GM19328 (cell line): ENCODE measurements at regions not wholly inside any gene's neighbourhood (a gene's known extent, or its start where the extent isn't known, plus 50 kb on each side); places are given as distances from the start of the nearest gene placed in this dataset.
"Not testable (repeated sequence)": the region's sequence is repeated elsewhere in the genome, so short reads cannot be mapped to it uniquely, and the experiment has no call there.

Experiments used
- ATAC-seq: cut with Tn5 transposase; IDR thresholded peaks from one replicate; pipeline ENCODE4 v1.9.1; 2021; ENCODE audit warnings: mild to moderate bottlenecking, moderate library complexity; ENCODE audit not compliant: unreplicated experiment

DNA sequence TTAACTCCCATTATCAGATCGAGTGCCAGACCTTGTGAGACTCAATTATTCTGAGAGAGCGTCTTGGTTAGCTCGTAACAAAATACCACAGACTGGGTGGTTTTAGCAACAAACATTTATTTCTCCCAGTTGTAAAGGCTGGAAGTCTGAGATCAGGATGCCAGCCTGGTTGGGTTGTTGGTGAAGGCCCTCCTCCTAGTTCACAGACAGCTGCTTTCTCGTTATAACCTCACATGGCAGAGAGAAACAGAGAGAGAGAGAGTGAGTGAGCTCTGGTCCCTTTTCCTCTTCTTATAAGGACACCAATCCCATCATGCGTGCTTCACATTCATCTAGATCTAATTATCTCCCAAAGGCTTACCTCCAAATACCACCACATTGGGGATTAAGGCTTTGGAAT lies 114.2 kb upstream of the SLC24A2 start:
- ATAC-seq: no peak

DNA sequence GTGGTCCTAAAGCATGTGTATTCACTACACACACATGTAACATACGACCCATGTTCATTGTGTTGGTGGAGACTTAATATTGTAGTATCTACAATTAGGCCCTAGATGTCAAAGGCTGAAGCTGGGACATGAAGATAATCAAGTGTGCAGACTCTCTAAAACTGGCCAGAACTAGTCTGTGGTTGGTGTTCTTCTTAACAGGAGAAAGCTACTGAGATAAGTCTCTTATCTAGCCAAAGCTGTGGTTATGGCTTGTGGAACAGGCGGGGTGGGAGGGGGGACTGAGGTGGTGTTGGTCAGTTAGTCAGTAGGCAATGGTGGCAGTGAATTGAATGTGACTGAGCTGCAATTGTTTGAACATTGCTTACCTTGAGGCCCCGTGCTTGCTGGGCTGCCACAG lies 112.7 kb upstream of the SLC24A2 start:
- no peak for ATAC-seq

DNA sequence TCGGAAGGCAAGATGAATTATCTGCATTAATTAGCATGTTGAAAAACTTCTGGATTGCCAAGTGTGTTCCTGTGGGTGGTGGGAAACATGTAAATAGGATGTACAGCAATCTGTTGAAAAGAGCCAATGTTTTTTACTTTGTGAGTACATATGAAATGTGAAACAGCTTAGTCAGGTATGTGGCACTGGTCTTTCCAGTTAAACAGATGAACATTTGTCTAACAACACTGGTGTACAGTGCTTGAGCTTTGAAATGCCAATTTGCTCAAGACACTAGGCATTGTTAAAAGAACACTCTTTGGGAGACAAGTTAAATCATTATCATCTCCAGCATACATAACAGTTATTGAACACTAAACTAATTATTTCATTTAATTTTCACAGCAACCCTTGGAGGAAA lies 107.3 kb upstream of the SLC24A2 start:
- ATAC-seq: no peak

DNA sequence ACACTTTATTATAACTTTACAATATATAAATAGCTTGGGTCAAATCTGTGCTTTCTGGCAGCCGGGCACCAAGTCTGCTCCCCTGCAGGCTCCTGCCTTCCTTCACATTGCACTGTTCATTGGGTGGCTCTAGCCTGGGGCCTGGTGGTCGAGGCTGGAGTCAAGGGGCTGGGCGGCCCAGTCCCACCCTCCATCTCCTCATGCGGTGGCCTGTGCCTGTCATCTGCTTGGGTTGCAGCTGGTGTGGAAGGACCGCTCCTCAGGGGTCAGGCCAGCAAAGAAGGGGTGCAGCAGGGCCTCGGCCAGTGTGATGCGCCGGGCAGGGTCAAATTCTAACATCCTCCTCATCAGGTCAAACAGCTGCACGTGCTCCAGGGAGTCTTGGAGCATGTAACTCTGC lies 106.7 kb upstream of the SLC24A2 start:
- ATAC-seq: not testable (repeated sequence)

DNA sequence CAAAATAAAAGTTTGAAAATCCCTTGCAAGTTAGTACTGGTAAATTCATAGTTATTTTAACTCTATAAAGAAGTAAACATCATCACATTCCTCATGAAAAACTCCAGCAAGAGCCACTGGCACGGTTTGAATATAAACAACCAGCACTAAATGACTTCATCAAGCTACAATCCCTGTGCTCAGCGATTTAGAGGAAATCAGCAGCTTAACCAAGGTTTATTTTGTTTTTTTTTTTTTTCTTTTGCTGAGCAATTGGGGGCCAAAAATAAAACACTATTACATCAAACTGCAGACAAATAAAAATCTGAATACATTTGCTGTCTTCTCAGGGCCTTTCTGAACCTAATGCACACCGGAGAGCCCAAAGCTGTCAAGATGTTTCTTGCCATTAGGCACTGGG lies 106.2 kb upstream of the SLC24A2 start:
- ATAC-seq: no peak

DNA sequence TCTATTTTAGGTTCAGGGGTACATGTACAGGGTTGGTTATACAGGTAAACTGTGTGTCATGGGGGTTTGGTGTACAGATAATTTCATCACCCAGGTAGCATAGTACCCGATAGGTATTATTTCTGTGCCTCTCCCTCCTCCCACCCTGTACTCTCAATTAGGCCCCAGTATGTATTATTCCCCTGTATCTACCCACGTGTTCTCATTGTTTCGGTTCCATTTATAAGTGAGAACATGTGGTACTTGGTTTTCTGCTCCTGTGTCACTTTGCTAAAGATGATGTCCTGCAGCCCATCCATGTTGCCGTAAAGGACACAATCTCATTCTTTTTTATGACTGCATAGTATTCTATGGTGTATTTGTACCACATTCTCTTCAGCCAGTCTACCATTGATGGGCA lies 96.8 kb upstream of the SLC24A2 start:
- ATAC-seq: no peak

DNA sequence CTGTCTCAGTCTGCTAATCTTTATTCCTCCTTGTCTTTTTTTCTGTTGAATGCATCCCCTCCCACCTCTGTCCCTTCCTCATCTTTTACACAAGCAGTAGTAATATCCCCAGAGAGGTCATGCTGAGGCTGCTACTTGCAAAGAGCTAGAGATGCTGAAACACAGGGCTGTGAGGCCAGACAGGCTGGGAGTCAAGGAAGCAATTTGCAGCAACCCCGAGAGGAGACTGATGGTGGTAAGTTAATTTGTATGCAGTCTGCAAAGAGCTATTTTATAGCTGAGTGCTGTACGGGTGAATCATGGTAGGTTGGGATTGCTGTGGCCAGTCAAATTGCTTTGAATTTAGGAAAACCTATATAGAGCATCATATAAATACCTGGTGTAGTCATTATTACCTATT lies 90.2 kb upstream of the SLC24A2 start:
- ATAC-seq: no peak

DNA sequence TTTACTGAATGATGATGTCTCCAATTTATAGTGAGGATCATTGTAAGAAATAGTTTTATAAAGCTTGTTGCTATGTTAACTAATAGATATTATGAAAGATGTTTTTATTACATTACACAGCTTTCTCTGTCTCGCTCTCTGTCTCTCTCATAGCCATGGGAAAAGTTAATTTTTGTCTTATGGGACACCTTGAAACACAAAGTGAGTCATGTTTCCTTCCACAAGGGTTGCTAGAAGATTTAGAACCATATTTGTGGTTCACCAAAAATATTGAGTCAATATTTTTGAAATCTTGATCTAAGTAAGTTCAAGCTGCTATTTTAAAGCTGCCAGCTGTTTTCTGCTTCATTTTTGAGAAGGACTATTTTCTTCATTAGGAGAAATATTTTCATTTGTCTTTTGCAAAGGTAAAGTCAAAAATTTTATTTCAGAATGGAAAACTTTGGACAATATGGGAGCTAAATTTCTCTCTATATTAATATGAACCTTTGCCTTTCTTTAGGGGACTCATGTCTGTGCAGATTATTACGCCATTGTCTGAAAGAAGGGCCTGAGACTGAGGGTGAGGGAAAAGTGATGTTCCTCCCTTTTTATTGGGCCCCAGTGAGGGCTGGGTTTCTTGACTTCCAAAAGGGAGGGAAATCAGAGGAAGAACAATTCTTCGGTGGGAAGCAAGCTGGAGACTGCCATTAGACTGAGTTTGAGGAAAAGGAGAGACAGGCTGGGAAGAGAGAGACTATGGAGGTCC lies 87.9 kb upstream of the SLC24A2 start:
- no peak for ATAC-seq

DNA sequence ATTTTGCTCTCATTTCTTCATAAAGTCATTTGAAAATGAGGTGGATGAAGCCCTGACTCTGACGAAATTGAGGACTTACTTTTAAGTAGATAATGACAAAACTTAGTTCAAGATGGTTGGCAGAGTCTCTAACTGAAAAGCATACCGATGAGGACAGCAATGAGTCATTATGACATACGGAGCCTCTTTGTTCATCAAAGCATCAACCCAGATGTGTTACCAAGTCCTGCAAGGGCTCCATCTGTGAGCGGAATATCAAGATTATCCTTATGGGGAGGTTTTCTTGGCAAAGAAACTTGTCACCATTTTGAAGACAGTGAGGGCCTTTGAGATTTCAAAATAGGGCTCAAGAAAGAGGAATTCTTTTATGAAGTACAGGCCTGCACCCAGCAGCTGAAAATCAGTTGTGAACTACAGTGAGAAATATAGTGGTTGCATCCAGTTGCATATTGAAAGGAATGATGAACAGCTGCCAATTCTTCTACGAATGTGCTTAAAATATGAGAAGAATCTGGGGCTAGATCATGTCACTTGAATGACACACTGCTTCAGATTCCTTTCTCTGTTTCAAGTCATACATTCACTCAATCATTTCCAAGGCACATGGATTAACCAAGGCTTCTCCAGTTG lies 86.6 kb upstream of the SLC24A2 start:
- ATAC-seq: no peak

DNA sequence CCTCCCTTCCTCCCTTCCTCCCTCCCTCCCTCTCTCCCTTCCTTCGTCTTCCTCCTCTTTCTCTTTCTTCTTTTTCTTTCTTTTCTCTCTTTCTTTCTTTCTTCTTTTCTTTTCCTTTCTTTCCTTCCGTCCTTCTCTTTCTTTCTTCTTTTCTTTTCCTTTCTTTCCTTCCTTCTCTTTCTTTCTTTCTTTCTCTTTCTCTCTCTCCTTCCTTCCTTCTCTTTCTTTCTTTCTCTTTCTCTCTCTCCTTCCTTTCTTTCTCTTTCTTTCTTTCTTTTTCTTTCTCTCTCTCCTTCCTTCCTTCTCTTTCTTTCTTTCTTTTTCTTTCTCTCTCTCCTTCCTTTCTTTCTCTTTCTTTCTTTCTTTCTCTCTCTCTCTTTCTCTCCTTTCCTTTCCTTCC lies 84.4 kb upstream of the SLC24A2 start:
- ATAC-seq: not testable (repeated sequence)

DNA sequence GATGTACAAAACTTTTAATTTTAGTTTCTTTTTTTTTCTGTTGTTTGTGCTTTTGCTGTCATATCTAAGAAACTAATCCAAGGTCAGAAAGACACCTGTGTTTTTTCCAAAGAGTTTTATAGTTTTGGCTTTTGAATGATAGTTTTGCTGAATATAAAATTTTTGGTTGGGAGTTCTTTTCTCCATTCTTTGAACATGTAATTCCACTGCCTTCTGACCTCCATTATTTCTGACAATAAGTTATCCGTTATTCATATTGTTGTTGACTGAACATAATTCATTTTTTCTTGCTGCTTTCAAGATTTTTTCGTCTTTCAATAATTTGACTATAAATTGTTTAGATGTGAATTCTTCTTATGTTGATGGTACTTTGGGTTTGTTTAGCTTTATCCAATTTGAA lies 82.2 kb upstream of the SLC24A2 start:
- ATAC-seq: no peak

DNA sequence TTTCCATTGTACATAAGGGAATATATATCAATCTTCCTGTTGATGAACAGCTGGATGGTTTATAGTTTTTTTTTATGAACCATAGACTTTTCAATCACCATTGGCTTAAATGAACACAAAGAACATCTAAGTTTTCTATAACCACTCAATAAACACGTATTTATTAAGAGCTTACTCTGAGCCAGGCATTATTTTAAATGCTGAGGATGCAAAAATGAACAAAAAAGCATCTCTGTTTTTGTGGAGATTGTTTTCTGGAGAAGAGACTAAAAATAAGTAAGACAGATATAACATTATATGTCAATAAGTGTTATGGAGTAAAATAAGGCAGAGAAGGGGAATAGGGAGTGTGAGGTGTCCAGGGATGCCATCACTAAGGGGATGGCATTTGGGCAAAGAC lies 52.1 kb upstream of the SLC24A2 start:
- no peak for ATAC-seq
